K562 (cell line): ENCODE measurements at regions not wholly inside any gene's neighbourhood (a gene's known extent, or its start where the extent isn't known, plus 50 kb on each side); places are given as distances from the start of the nearest gene placed in this dataset.

ENCODE experiments used
- CBFB ChIP-seq: sonication (generic); formaldehyde crosslinking; IDR thresholded peaks from 2 replicates; pipeline ENCODE4 v1.4.0; 2020; ENCODE audit warnings: mild to moderate bottlenecking, missing genetic modification reagents
- CHD2 ChIP-seq: IDR thresholded peaks from 2 replicates; pipeline ENCODE4 v1.6.1; 2011; ENCODE audit warnings: low read depth, low read length
- E2F3 ChIP-seq: fragments of 250-450 bp; sonication (Bioruptor Pico); IDR thresholded peaks from 2 replicates; pipeline ENCODE4 v1.4.0; 2020; ENCODE audit warnings: mild to moderate bottlenecking
- FOXA3 ChIP-seq, 2 experiments: fragments of 450-650 bp in 1 of 2; sonication (generic) in 1 of 2; formaldehyde crosslinking; IDR thresholded peaks in 1 of 2; conservative IDR thresholded peaks in 1 of 2; 2 replicates each; pipeline versions ENCODE4 v1.4.0 to v1.8.0; 2020 to 2022; ENCODE audit warnings: mild to moderate bottlenecking in 2 of 2, missing genetic modification reagents in 1 of 2
- HDAC2 ChIP-seq: fragments of 450-650 bp; IDR thresholded peaks from 2 replicates; pipeline ENCODE4 v1.6.1; 2016; ENCODE audit warnings: mild to moderate bottlenecking
- KDM4B ChIP-seq, 2 experiments: fragments of 450-650 bp in 1 of 2; sonication (generic) in 1 of 2; IDR thresholded peaks; 2 replicates each; pipeline ENCODE4 v1.6.1; 2016 to 2017; ENCODE audit warnings: borderline replicate concordance in 2 of 2, antibody characterized with exemption in 1 of 2, low read depth in 1 of 2, mild to moderate bottlenecking in 1 of 2
- KDM5B ChIP-seq: fragments of 200-600 bp; sonication (generic); IDR thresholded peaks from 2 replicates; pipeline ENCODE4 v1.6.1; 2012; ENCODE audit warnings: low read depth, mild to moderate bottlenecking, moderate library complexity, low read length, control low read depth, inconsistent platforms; ENCODE audit not compliant: insufficient replicate concordance
- MCM3 ChIP-seq: fragments of 450-650 bp; IDR thresholded peaks from 2 replicates; pipeline ENCODE4 v1.6.1; 2016
- PCBP1 ChIP-seq: fragments of 200-400 bp; formaldehyde crosslinking; IDR thresholded peaks from 2 replicates; pipeline ENCODE4 v1.6.1; 2018; ENCODE audit warnings: mild to moderate bottlenecking, low read depth, low read length; ENCODE audit not compliant: poor library complexity, severe bottlenecking
- RBM39 ChIP-seq: fragments of 200-400 bp; formaldehyde crosslinking; optimal IDR thresholded peaks from 2 replicates; pipeline ENCODE3; 2018; ENCODE audit warnings: low read depth, low read length
- RFX1 ChIP-seq: fragments of 450-650 bp; IDR thresholded peaks from 2 replicates; pipeline ENCODE4 v1.6.1; 2016; ENCODE audit warnings: mild to moderate bottlenecking, moderate library complexity
- RREB1 ChIP-seq: fragments of 250-450 bp; sonication (Bioruptor Pico); IDR thresholded peaks from 2 replicates; pipeline ENCODE4 v1.4.0; 2020
- TAF15 ChIP-seq: fragments of 200-400 bp; formaldehyde crosslinking; IDR thresholded peaks from 2 replicates; pipeline ENCODE4 v1.6.1; 2017; ENCODE audit warnings: mild to moderate bottlenecking, low read depth, low read length, moderate library complexity
- TEAD4 ChIP-seq, 2 experiments: sonication (generic) in 1 of 2; formaldehyde crosslinking in 1 of 2; IDR thresholded peaks; 2 replicates each; pipeline versions ENCODE4 v1.6.1 to v1.8.0; 2012 to 2022; ENCODE audit warnings: borderline replicate concordance in 1 of 2, inconsistent platforms in 1 of 2, low read length in 1 of 2, mild to moderate bottlenecking in 1 of 2, missing genetic modification reagents in 1 of 2
- TRIM28 ChIP-seq: fragments of 450-650 bp; IDR thresholded peaks from 2 replicates; pipeline ENCODE4 v1.6.1; 2017
- ZBED1 ChIP-seq: IDR thresholded peaks from 2 replicates; pipeline ENCODE4 v1.6.1; 2014
- ZNF212 ChIP-seq: fragments of 450-650 bp; formaldehyde crosslinking; IDR thresholded peaks from 2 replicates; pipeline ENCODE4 v1.4.0; 2020; ENCODE audit warnings: mild to moderate bottlenecking
- ZNF280A ChIP-seq: fragments of 450-650 bp; IDR thresholded peaks from 2 replicates; pipeline ENCODE4 v1.6.1; 2018; ENCODE audit warnings: mild to moderate bottlenecking, low read depth; ENCODE audit not compliant: partially characterized antibody
- TF ChIP-seq, protein P1 (sequence below): fragments of 450-650 bp; formaldehyde crosslinking; conservative IDR thresholded peaks from 2 replicates; pipeline ENCODE4 v1.4.0; 2022; ENCODE audit warnings: mild to moderate bottlenecking, missing genetic modification characterization
- TF ChIP-seq, protein P2 (sequence below): fragments of 450-650 bp; formaldehyde crosslinking; IDR thresholded peaks from 2 replicates; pipeline ENCODE4 v1.4.0; 2020; ENCODE audit warnings: mild to moderate bottlenecking, mixed read lengths

DNA sequence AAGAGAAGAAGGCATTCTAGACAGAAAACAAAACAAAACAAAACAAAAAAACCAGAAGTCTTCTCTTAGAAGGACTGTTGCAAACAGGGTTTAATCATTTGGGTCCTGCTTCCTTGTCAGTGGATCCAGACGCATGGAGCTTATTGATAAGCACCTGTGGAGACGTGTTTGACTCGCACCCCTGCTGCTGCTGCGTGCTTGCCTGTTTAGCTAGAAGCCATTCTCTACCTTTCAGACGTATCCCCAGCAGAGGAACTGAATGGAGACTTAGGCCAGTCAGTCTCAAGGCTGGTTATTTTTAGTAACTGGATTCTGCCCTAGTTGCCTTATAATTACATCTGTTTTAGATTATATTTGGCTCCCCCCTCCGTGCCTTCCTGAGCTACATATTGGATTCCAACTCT is 186.1 kb upstream of the EEA1 start (continued):
- TF ChIP-seq, protein P1, sequence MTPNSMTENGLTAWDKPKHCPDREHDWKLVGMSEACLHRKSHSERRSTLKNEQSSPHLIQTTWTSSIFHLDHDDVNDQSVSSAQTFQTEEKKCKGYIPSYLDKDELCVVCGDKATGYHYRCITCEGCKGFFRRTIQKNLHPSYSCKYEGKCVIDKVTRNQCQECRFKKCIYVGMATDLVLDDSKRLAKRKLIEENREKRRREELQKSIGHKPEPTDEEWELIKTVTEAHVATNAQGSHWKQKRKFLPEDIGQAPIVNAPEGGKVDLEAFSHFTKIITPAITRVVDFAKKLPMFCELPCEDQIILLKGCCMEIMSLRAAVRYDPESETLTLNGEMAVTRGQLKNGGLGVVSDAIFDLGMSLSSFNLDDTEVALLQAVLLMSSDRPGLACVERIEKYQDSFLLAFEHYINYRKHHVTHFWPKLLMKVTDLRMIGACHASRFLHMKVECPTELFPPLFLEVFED (CRISPR knock-in tag), result no peak
- TF ChIP-seq ZNF280A (no peak), TEAD4 (IDR thresholded peaks at IDR 0.05; ENCODE audit: low read length) (peak; percentile 96), TEAD4 (CRISPR knock-in tag; IDR thresholded peaks at IDR 0.05; ENCODE audit: borderline replicate concordance) (no peak), ZNF212 (no peak), KDM5B (no peak), CHD2 (no peak), KDM4B (IDR thresholded peaks at IDR 0.05; ENCODE audit: borderline replicate concordance in 2 of 2, low read depth in 1 of 2) (no peak), CBFB (CRISPR knock-in tag) (no peak), PCBP1 (no peak), RFX1 (no peak), MCM3 (no peak), ZBED1 (no peak), TRIM28 (peak; percentile 66; the same call in 1 of the 2 replicates), RREB1 (no peak), TAF15 (no peak), HDAC2 (0 out of 2 replicates have a peak, but pooled peaks have one; percentile 30), FOXA3 (CRISPR knock-in tag; conservative IDR thresholded peaks at IDR 0.05 in 1 of 2, IDR thresholded peaks at IDR 0.05 in 1 of 2) (no peak), E2F3 (CRISPR knock-in tag) (no peak), RBM39 (no peak)
- TF ChIP-seq, protein P2, sequence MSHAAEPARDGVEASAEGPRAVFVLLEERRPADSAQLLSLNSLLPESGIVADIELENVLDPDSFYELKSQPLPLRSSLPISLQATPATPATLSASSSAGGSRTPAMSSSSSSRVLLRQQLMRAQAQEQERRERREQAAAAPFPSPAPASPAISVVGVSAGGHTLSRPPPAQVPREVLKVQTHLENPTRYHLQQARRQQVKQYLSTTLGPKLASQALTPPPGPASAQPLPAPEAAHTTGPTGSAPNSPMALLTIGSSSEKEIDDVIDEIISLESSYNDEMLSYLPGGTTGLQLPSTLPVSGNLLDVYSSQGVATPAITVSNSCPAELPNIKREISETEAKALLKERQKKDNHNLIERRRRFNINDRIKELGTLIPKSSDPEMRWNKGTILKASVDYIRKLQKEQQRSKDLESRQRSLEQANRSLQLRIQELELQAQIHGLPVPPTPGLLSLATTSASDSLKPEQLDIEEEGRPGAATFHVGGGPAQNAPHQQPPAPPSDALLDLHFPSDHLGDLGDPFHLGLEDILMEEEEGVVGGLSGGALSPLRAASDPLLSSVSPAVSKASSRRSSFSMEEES (CRISPR knock-in tag), result no peak
